Stimulated activated CD4-positive, alpha-beta T cell treated with anti-CD3 and anti-CD28 coated beads, Interleukin-12 subunit alpha, Interleukin-12 subunit beta, amount 100 ng/mL, for 48 hours (primary cell): ENCODE measurements at regions not wholly inside any gene's neighbourhood (a gene's known extent, or its start where the extent isn't known, plus 50 kb on each side); places are given as distances from the start of the nearest gene placed in this dataset.

Experiments used
- DNase-seq, 3 donors: peaks; one replicate each; pipeline ENCODE4 v3.0.0-alpha.2; 2020; ENCODE audit warnings: low read depth in 2 of 3, low spot score in 1 of 3

GRCh38 chr3:194279101-194279500 lies 72.0 kb downstream of the CPN2 start:
- DNase-seq: no peak

GRCh38 chr3:194279701-194280360 lies 71.3 kb downstream of the CPN2 start:
- DNase-seq: no peak

GRCh38 chr3:194280777-194281176 lies 70.4 kb downstream of the CPN2 start:
- DNase-seq: no peak

- no peak for DNase-seq
Measured at GRCh38 chr3:194281306-194281705, 69.8 kb downstream of the CPN2 start.

GRCh38 chr3:194281766-194282165 lies 69.4 kb downstream of the CPN2 start:
- DNase-seq: no peak

- no peak for DNase-seq
Measured at GRCh38 chr3:194282436-194283122, 68.5 kb downstream of the CPN2 start.

GRCh38 chr3:194283221-194284006 lies 67.7 kb downstream of the CPN2 start:
- DNase-seq: no peak

GRCh38 chr3:194284351-194284750 lies 66.8 kb downstream of the CPN2 start:
- no peak for DNase-seq

GRCh38 chr3:194285024-194285849 lies 65.9 kb downstream of the CPN2 start:
- no peak for DNase-seq

- DNase-seq: no peak
Measured at GRCh38 chr3:194285850-194286197, 65.3 kb downstream of the CPN2 start.

- no peak for DNase-seq
Measured at GRCh38 chr3:194286375-194287146, 64.6 kb downstream of the CPN2 start.

GRCh38 chr3:194287374-194287773 lies 63.8 kb downstream of the CPN2 start:
- DNase-seq: no peak

- DNase-seq: no peak
Measured at GRCh38 chr3:194287977-194288706, 63.0 kb downstream of the CPN2 start.
